ENCODE measurements at regions not wholly inside any gene's neighbourhood (a gene's known extent, or its start where the extent isn't known, plus 50 kb on each side); places are given as distances from the start of the nearest gene placed in this dataset.

- Histone ChIP-seq H3K36me3 (ENCODE audit: control insufficient read depth, insufficient read depth, low read length) (no peaks in the 10 kb centered on the region), H3K27me3 (ENCODE audit: control insufficient read depth, insufficient read depth, low read length) (no peaks in the 10 kb centered on the region), H3K4me3 (ENCODE audit: low read depth, low read length) (no peak overlapping the region)
- no peak for TF ChIP-seq CTCF (IDR thresholded peaks at IDR 0.05; ENCODE audit: insufficient read depth, low read length, poor library complexity, severe bottlenecking)
- DNase-seq (ENCODE audit: low read depth) = no peak
Measured at GRCh38 chr13:30359991-30360390, 52.6 kb upstream of the KATNAL1 start.

GRCh38 chr13:30360586-30360985, 53.2 kb upstream of the KATNAL1 start:
- H3K36me3 ChIP-seq (ENCODE audit: control insufficient read depth, insufficient read depth, low read length) = no peaks in the 10 kb centered on the region
- no peak for DNase-seq (ENCODE audit: low read depth)
- no peaks in the 10 kb centered on the region for H3K27me3 ChIP-seq (ENCODE audit: control insufficient read depth, insufficient read depth, low read length)
- TF ChIP-seq CTCF (IDR thresholded peaks at IDR 0.05; ENCODE audit: insufficient read depth, low read length, poor library complexity, severe bottlenecking) = no peak
- no peak overlapping the region for H3K4me3 ChIP-seq (ENCODE audit: low read depth, low read length)

GRCh38 chr13:30362005-30362788, 54.8 kb upstream of the KATNAL1 start:
- Histone ChIP-seq H3K27me3 (ENCODE audit: control insufficient read depth, insufficient read depth, low read length) (no peaks in the 10 kb centered on the region), H3K4me3 (ENCODE audit: low read depth, low read length) (no peak overlapping the region), H3K36me3 (ENCODE audit: control insufficient read depth, insufficient read depth, low read length) (no peaks in the 10 kb centered on the region)
- DNase-seq (ENCODE audit: low read depth) = no peak
- no peak for TF ChIP-seq CTCF (IDR thresholded peaks at IDR 0.05; ENCODE audit: insufficient read depth, low read length, poor library complexity, severe bottlenecking)

- H3K36me3 ChIP-seq (ENCODE audit: control insufficient read depth, insufficient read depth, low read length) = no peaks in the 10 kb centered on the region
- H3K27me3 ChIP-seq (ENCODE audit: control insufficient read depth, insufficient read depth, low read length) = no peaks in the 10 kb centered on the region
- no peak for TF ChIP-seq CTCF (IDR thresholded peaks at IDR 0.05; ENCODE audit: insufficient read depth, low read length, poor library complexity, severe bottlenecking)
- H3K4me3 ChIP-seq (ENCODE audit: low read depth, low read length) = no peak overlapping the region
- no peak for DNase-seq (ENCODE audit: low read depth)
Measured at GRCh38 chr13:30362869-30363268, 55.5 kb upstream of the KATNAL1 start.

- H3K27me3 ChIP-seq (ENCODE audit: control insufficient read depth, insufficient read depth, low read length) = no peaks in the 10 kb centered on the region
- no peak for DNase-seq (ENCODE audit: low read depth)
Measured at GRCh38 chr13:30363725-30364124, 56.4 kb upstream of the KATNAL1 start.

More at GRCh38 chr13:30363725-30364124, 56.4 kb upstream of the KATNAL1 start:
- Histone ChIP-seq H3K4me3 (ENCODE audit: low read depth, low read length) (no peak overlapping the region), H3K36me3 (ENCODE audit: control insufficient read depth, insufficient read depth, low read length) (no peaks in the 10 kb centered on the region)
- TF ChIP-seq CTCF (IDR thresholded peaks at IDR 0.05; ENCODE audit: insufficient read depth, low read length, poor library complexity, severe bottlenecking) = no peak

All from kidney epithelial cell (primary cell).